Mesenteric fat pad (tissue), 1 donor: ENCODE measurements at regions not wholly inside any gene's neighbourhood (a gene's known extent, or its start where the extent isn't known, plus 50 kb on each side); places are given as distances from the start of the nearest gene placed in this dataset.
A peak's percentile ranks its signal among the peaks of the same experiment; 100 is the strongest.

ENCODE experiments used
- DNase-seq: peaks from one replicate; pipeline ENCODE4 v3.0.0-alpha.2; 2020; ENCODE audit warnings: low spot score
- donor health status: DM: yes; HTN: yes; CAD: no.

DNA sequence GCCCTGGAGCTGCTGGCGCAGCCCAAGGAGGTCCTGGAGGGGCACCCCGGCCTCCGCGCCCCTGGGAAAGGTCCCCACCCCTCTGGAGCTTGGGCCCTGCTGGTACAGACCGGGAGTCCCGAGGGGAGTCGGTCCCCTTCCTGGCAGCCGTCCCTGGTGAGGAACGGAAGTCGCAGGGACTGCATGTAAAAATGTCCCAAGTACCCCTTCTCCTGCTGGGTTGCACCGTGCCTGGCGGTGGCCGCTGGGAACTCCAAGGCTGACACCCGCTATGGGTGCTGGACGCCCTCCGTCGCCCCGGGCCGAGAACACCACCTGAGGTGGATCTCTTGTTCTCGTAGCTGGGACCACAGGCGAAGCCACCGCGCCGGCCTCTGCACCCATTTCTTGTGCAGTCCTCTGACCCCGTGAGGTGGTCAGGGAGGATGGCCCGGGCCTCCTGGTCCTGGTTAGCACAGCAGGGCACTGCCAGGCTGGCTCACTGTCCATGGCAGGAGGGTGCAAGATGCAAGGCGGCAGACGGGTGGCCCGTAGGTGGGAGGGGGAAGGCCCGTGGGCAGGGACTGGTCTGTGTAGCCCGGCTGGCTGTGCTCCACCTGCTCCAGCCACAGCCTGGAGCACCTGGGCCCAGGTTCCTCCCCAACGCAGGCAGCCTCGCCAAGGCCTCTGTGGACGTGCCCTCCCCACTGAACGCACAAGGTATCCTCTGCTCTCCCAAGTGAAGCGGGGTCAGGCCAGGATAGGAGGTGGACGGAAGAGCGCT lies 165.2 kb downstream of the IGLL1 start:
- peak; percentile 88 for DNase-seq

DNA sequence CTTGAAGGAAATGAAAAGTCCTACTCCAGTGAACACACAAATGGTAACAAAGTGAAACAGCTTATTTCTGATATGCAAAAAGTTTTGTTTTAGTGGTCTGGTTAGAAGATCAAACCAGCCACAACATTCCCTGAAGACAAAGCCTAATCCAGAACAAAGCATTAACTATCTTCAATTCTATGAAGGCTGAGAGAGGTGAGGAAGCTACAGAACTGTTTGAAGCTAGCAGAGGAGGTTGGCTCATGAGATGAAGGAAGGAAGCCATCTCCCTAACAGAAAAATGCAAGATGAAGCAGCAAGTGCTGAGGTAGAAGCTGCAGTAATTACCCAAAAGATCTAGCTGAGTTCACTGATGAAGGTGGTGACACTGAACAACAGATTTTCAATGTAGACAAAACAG lies 168.4 kb downstream of the IGLL1 start:
- no peak for DNase-seq

DNA sequence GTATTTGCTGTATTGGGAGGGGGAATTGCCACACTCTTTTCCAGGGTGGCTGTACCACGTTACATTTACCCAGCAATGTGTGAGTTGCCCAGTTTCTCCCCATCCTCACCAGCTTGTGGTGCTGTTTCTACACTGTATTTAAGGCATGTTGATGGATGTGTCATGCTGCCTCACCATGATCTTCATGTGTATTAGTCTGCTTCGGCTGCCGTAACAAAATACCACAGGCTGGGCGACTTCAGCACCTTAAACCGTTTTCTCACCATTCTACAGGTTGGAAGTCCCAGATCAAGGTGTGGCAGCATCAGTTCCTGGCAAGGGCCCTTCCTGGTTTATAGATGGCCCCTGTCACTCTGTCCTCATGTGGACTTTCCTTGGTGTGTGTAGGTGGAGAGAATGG lies 169.7 kb downstream of the IGLL1 start:
- peak; percentile 49 for DNase-seq

DNA sequence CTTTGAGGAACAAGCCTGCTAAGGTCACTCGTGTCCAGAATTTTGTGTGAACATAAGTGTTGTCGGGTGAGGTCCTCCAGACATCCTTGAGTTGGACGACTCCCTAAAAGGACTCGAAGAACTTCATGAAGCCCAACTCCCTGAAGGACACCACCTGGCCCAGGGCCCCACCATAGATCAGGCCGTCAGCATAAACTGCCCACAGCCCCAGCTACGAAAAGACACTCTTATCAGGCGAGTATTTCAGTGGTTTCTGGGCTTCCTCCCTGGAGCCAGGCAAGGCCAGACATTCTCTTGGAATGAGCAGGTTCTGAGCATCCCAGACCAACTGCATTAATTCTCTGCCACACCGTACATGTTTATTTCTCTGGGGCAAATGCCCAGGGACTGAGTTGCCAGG lies 170.1 kb downstream of the IGLL1 start:
- DNase-seq: peak; percentile 75

DNA sequence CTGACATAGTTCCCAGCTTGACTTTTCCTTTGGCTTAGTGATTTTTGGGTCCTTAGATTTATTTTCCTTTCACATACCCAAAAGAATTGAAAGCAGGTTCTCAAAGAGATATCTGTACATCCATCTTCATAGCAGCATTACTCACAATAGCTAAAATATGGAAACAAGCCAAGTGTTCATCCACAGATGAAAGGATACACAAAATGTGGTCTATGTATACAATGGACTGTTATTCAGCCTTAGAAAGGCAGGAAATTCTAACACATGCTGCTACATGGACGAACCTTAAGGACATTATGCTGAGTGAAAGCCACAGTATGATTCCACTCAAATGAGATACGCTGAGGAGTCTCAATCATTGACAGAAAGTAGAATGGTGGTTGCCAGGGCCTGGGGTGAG lies 171.8 kb downstream of the IGLL1 start:
- DNase-seq: no peak

DNA sequence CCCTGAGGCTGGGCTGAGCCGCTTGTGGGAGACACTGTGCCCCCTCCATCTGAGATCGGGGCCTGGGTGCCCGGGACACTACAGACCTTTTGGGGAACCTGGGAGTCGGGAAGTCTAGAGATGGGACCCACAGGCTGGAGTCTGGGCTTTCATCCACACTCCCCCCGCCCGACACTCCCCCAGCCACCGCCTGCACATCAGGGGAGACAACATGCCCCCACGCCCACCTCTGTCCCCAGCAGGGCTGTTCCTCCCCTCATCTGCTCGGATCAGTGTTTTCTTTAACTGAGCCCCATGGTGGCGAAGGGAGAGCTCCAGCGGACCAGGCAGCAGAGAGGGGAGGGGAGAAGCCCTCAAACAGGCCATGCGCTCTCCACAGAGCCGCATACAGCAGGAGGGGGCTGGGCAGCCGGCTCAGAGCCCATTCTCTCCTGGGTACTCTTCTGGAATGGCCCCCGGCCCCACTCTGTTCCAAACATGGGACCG lies 174.7 kb downstream of the IGLL1 start:
- peak; percentile 75 for DNase-seq

DNA sequence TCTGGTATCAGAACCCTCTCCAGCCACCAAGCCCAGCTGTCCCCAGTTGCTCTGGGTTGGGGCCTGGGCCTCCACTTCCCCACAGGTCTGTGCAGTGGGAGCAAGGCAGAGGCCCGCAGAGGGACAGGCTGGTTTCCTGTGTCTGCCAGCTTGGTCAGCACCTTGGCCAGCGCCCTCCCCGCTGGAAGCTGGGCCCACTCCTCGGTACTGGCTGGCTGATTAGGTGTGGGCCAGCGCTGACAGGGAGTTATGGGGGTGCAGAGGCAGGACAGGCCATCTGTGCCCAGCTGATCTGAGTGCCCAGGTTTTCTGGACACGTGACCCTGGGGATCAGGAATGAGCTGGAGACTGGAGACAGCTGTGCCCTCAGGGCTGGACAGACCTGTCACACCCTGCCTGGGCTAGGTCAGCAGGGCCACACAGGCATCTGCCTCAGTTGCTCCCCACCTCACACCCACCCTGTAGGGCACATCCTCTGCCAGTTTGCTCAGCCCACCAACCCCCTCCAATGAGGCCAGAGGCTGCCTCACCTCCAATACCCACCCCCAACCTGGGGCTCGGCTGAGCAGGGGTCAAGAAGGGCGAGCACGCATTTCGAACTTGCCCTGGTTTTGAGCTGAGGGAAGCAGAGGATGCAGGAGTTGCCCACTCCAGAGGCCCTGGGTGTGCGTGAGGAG lies 175.3 kb downstream of the IGLL1 start:
- DNase-seq: peak; percentile 49

DNA sequence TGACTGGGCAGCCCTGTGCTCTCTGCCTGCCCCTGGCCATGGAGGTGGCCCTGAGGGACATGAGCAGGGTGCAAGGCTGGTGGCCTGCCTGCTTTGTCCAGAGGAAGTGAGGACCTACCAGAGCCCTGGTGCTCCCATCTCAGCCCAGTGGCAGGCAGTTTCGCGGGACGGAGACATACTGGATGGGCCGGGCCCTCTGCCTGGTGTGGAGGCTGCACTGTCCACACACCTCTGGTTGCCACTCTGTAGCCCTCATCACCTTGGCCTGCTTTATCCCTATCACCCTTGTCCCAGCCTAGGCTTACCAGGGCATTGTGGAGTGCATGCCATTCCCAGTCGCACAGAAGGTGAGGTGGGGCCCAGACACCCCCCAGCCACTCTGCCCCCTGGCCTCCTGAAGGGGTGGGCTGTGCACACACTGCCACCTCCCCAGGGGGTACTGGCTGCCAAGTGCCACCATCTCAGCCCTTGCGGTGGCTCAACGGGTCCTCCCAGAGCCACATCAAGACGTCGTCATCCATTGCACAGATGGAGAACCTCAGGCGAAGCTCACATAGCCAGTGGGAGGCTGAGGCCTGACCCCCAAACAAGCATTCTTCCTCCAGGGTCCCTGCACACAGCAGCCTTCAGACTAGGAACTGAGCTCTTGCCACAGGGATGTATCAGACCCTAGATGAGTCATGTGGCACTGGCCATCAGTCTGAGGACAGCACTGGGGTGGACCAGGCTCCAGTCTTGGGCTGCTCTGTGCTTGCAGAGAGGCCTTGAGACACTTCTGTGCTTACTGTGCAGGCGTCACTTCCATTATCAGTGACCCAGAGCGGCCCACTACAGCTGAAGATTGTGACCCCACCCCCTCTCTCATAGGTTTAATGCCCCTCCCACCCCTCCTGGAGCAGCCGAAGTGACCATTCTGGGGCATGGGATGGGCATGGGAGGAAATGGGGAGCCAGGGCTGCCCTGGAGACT lies 176.1 kb downstream of the IGLL1 start:
- peak; percentile 67 for DNase-seq

DNA sequence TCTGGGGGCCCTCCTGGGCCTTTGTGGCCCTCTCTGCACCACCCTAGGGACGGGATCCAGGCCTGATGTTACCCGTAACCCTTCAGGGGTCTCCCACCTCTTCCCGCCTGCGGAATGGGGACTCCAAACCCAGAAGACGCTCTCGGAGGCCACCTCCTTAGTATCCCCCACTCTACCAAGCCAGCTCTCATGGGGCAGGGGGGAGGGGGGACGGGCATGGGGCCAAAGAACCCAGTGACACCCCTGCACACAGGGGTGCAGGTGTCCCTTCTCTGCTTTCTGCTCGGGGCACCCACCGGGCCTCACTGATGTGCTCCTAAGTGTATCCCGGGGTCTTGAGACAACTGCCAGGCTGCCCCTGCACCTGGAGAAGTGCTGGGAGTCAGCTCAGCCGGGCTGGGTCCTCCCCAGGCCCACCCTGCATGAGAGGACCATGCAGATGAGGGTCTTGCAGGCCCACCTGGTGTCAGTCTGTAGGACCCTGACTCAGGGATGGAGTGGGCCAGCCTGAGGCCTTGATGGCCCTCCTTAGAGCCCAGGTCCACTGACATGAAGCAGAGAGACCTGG lies 176.9 kb downstream of the IGLL1 start:
- DNase-seq: no peak

DNA sequence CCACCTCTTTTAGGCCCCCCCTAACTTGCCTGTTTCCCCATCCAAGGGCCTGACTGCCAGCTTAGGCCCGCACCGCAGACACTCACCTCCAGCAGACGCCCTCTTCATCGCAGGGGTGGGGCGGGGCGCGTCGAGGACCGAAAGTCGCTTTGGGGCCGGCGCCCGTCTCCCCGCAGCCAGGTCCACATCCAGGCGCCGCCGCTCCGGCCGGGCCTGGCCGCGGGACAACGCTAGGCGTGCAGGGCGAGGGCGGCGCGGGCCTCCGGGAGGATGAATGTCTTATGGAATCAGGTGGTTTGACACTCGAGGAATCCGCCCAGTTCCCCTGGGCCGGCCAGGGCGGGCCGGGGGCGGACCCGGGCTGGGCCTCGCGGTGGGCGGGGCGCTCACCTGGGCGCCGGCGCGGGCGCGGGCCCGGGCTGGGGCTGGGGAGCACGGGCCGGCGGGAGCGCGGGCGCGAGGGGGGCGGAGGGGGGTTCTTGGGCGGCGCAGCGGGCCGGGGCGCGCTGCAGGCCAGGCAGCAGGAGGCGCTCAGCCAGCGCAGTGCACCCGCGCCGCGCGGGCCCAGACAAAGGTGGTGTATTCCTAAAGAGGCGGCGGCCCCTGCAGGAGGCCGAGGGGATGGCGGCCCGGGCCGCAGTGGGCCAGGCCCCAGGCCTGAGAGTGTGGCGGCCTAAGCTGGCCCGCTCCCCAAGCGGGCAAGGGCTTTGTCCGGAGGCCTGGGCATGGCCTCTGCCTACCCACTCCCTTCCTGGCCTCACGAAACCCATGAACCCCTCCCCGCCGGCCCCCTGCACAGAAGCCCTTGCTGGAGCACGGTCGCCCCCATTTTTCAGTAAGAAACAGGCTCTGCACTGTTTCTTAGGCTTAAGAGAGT lies 177.6 kb downstream of the IGLL1 start:
- DNase-seq: peak; percentile 90

DNA sequence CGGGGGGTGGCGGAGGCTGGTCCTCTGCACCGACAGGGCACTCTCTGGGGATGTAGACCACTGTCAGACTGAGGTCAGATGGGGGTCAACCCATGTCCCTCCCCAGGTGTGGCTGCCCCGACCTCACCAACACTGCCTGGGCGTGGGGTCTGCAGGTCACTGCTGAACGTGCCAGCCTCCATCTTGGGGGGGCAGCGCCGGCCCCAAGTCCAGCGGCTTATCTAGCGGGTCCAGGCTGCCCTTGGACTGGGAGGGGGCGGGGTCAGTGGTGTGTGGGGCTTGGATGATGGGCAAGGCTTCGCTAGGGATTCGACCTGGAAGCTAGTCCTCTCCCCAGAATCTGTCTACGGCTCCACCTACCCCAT lies 178.2 kb downstream of the IGLL1 start:
- DNase-seq: no peak

DNA sequence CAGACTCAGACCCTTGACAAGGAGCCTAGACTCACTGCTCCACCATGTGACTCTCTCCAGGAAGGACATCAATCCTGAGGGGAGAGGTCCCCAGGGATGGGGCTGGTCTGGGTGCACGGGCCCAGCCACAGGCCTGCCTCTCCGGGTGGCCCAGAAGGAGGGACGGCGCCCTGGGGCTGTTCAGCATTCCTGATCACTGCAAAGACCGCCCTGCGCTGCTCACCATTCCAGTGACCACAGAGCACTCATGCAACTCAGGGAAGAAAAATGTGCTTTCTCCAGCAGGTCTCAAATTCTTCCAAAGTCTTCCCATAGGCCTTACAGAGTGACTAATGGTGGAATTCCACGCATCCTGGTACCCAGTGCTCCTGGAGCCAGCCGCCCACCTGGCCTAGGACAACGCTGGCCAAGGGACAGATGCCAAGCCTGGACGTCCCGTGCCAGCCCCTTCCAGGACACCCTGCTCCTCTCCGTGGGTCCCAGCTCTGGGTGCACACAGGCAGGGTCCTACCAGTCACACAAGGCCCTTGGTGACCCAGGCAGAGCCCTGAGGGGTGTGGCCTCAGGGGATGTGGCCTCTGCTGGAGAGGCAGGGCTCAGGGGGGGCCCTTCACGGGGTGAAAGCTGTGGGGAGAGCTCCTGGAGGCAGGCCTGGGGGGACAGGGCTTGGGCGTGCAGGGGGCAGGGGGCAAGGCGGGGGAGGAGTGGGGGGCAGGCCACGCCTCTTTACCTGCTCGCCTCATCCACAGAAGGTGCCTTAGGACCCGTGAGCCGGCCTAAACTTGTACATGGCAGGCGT lies 178.8 kb downstream of the IGLL1 start:
- peak; percentile 88 for DNase-seq

DNA sequence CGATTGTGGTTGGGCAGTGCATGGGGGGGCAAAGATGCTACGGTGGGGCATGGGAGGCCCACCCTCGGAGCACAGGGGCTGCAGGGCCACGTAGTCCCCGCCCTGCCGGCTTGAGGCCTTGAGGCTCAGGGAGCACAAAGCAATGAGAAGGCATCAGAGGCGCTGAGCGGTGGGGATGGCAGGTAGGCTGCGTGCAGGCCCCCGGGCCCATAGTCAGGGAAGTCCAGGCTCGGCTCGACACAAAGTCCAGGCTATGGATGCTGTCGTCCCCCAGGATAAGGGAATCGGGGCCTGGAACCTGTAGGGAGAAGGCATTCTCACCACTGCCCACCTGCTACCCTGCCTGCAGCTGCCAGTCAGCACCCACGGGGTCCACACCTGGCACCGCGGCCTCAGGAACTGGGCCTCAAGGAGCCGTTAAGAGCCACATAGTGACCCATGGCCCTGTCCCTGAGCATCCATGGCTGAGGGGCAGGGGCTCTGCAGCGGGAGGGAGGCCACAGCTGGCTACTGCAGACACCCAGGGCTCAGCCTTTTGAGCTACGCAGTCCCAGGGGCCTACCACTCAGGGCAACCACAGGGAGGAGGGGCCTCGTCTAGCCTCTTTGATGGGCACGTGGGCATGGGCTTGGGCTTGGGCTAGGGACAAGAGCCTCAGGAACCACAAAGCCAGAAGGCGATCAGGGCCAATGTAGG lies 179.7 kb downstream of the IGLL1 start:
- peak; percentile 86 for DNase-seq

DNA sequence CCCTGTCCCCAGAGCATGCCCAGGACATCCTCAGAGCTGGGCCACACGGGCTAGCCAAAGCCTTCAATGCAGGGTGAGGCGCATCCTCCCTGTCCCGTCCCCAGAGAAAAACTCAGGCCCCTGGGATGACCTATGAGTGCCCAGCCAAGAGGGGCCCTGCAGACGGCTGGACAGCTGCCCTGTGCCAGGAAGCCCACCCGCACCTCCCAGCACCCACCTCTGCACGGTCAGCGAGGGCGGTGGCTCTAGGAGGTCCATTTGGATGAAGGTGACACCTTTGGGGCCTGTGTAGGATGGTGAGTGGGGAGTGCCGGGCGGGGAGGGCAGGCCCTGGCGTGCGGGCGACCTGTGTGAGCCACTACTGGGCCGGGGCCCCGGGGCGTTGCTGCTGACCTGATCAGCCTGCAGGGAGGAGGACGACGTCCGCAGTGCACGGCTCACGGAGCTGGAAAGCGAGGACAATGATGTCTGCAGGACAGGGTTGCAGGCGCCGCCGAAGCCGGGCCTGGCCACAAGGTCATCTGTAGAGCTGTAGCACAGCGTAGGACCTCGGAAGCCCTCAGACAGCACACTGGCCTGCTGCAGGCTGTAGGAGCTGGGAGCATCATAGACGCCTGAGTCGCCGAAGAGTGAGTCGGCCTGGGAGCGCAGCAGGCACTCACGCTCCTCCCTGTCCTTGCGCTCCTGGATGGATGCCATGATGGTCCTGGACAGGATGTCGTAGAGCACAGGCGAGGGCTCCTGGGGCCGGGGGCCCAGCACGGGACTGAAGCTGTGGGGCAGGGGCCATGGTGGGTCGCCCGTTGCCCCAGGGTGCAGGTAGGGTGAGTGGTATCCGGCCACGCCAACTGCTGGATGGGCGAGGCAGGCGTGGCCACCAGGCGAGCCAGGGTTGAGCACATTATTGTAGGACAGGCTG lies 180.5 kb downstream of the IGLL1 start:
- DNase-seq: peak; percentile 75

DNA sequence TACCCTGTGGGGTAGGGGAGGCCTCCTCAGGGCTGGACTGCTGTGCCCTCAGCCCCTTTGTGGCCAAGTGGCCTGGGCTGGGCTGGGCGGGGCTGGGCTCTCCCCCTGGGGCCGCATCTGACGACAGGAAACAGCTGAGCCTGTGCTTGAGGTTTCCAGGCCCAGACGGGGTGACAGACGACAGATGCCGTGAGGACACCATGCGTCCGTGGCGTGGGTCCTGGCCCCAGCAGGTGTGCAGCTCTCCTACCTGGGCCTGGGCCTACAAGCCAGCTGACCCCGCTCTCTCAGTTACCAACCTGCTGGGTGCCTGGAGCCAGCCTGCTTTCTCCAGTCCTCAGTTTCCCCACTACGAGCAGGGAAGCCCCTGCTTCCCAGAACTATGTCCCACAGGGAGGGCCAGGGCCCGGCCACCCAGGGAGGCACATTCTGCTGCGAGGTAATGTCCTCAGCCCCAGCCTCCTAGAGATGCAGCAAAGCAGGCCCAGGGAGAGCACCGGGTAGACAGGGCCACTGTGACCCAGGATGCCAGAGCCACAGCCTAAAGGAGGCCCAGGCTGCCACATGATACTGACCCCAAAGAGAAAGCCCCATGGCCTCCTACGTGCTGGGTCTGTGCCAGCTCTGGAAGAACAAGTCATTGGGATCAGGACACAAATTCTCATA lies 181.3 kb downstream of the IGLL1 start:
- peak; percentile 86 for DNase-seq

DNA sequence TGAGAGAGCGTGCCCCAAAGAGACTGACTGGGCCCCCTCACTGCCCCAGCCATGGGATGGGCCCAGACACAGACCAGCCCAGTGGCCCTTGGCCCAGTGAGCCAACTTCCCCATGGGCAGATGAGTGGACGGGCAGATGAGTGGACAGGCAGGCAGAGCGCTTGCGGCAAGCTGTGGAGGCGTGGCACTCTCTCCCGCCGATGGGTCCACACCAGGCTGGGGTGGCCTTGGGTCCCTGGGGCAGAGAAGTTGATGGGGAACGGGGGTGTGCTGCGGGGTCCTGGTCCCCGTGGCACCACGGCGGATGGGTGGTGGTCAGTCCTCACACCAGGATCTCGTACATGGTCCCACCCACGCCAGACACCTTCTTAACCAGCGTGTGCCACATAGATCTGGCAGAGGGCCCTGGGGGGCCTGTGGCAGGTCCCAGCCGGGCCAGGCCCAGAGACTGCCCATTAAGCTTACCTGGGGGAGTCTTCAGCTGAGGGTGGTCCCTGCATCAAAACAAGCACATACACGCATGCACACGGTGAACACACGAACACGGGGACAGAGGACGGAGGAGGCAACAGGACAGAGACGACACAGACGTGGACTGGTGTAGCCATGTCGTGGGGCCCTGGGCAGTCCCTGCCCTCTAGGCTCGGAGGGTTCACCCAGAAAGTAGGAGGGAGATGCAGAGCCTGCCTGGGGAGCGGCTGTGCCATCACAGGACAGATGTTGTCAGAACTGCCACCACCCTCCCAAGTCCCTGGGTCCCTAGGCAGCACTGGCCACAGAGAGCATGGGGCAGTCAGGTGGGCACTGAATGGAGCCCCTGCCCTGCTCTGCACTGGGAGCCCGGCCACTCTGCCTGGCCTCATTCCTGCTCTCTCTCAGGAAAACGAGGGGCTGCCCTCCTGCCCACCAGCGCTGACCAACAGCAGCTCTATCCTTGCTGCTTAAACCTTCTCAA lies 182.2 kb downstream of the IGLL1 start:
- peak; percentile 82 for DNase-seq
